SH-SY5Y (cell line): ENCODE measurements at regions not wholly inside any gene's neighbourhood (a gene's known extent, or its start where the extent isn't known, plus 50 kb on each side); places are given as distances from the start of the nearest gene placed in this dataset.

ENCODE experiments used
- GATA2 ChIP-seq: IDR thresholded peaks from 2 replicates; pipeline ENCODE4 v1.6.1; 2011; ENCODE audit warnings: mild to moderate bottlenecking, low read depth, low read length
- GATA3 ChIP-seq: IDR thresholded peaks from 2 replicates; pipeline ENCODE4 v1.6.1; 2011; ENCODE audit warnings: low read depth, mild to moderate bottlenecking, low read length, moderate library complexity

- TF ChIP-seq GATA3 (no peak), GATA2 (no peak)
Observed at GRCh38 chr12:71283883-71284282, 126.1 kb upstream of the TSPAN8 start.
